Chondrocyte (in vitro differentiated cells): ENCODE measurements at regions not wholly inside any gene's neighbourhood (a gene's known extent, or its start where the extent isn't known, plus 50 kb on each side); places are given as distances from the start of the nearest gene placed in this dataset.

Source experiments
- DNase-seq: peaks from one replicate; pipeline ENCODE4 v3.0.0; 2021; ENCODE audit warnings: mixed read lengths, low spot score
- H3K27ac Mint-ChIP-seq: one replicate; pipeline ENCODE4 v1.8.0; 2021; ENCODE audit warnings: mild to moderate bottlenecking, moderate library complexity, mixed read lengths; ENCODE audit not compliant: unreplicated experiment
- H3K27me3 Mint-ChIP-seq: 2 replicates; pipeline ENCODE4 v1.8.0; 2021; ENCODE audit warnings: low read depth, mixed read lengths
- H3K36me3 Mint-ChIP-seq: 2 replicates; pipeline ENCODE4 v1.8.0; 2021; ENCODE audit warnings: low read depth, mixed read lengths
- H3K4me1 Mint-ChIP-seq: 2 replicates; pipeline ENCODE4 v1.8.0; 2021; ENCODE audit warnings: low read depth, mild to moderate bottlenecking, mixed read lengths
- H3K4me3 Mint-ChIP-seq: one replicate; pipeline ENCODE4 v1.8.0; 2021; ENCODE audit warnings: mild to moderate bottlenecking, moderate library complexity, mixed read lengths; ENCODE audit not compliant: unreplicated experiment
- H3K9me3 Mint-ChIP-seq: 2 replicates; pipeline ENCODE4 v1.8.0; 2021; ENCODE audit warnings: low read depth, mixed read lengths
- CTCF ChIP-seq: fragments of 200-600 bp; sonication (generic); IDR thresholded peaks from 2 replicates; pipeline ENCODE4 v1.5.0; 2021; ENCODE audit warnings: antibody characterized with exemption, mild to moderate bottlenecking, moderate library complexity

- H3K27me3 Mint-ChIP-seq, result peaks cover 7% of the 10 kb centered on the region
- DNase-seq, result no peak
- H3K27ac Mint-ChIP-seq, result no peak overlapping the region
- no peak overlapping the region for H3K4me3 Mint-ChIP-seq
- no peaks in the 10 kb centered on the region for H3K36me3 Mint-ChIP-seq
- peaks cover 7% of the 10 kb centered on the region for H3K9me3 Mint-ChIP-seq
- TF ChIP-seq CTCF, result no peak
- H3K4me1 Mint-ChIP-seq, result no peaks in the 10 kb centered on the region
Observed at GRCh38 chr1:18045203-18045602, 62.4 kb upstream of the IGSF21 start.

GRCh38 chr1:18045621-18046020, 62.0 kb upstream of the IGSF21 start:
- Mint-ChIP-seq H3K9me3 (peaks cover 7% of the 10 kb centered on the region), H3K4me3 (no peak overlapping the region), H3K4me1 (no peaks in the 10 kb centered on the region), H3K36me3 (no peaks in the 10 kb centered on the region), H3K27ac (no peak overlapping the region), H3K27me3 (peaks cover 7% of the 10 kb centered on the region)
- no peak for DNase-seq
- TF ChIP-seq CTCF, result no peak

GRCh38 chr1:18047122-18047521, 60.5 kb upstream of the IGSF21 start:
- TF ChIP-seq CTCF, result no peak
- Mint-ChIP-seq H3K4me3 (no peak overlapping the region), H3K27me3 (peaks cover 6% of the 10 kb centered on the region), H3K4me1 (no peaks in the 10 kb centered on the region), H3K36me3 (no peaks in the 10 kb centered on the region), H3K9me3 (peaks cover 7% of the 10 kb centered on the region), H3K27ac (no peak overlapping the region)
- DNase-seq, result no peak

- no peak for TF ChIP-seq CTCF
- no peak for DNase-seq
- H3K27me3 Mint-ChIP-seq, result peaks cover 6% of the 10 kb centered on the region
Observed at GRCh38 chr1:18049228-18049627, 58.4 kb upstream of the IGSF21 start.

GRCh38 chr1:18052671-18053070, 54.9 kb upstream of the IGSF21 start:
- H3K9me3 Mint-ChIP-seq, result peaks cover 10% of the 10 kb centered on the region
- H3K27me3 Mint-ChIP-seq, result peaks cover 4% of the 10 kb centered on the region
- no peaks in the 10 kb centered on the region for H3K4me1 Mint-ChIP-seq
- no peak for TF ChIP-seq CTCF
- DNase-seq, result no peak
- no peak overlapping the region for H3K4me3 Mint-ChIP-seq
- no peak overlapping the region for H3K27ac Mint-ChIP-seq
- H3K36me3 Mint-ChIP-seq, result no peaks in the 10 kb centered on the region

More at GRCh38 chr1:18049228-18049627, 58.4 kb upstream of the IGSF21 start:
- Mint-ChIP-seq H3K36me3 (no peaks in the 10 kb centered on the region), H3K4me1 (no peaks in the 10 kb centered on the region), H3K9me3 (peaks cover 8% of the 10 kb centered on the region), H3K27ac (no peak overlapping the region), H3K4me3 (no peak overlapping the region)
